GM23338 (cell line): ENCODE measurements at regions not wholly inside any gene's neighbourhood (a gene's known extent, or its start where the extent isn't known, plus 50 kb on each side); places are given as distances from the start of the nearest gene placed in this dataset.

ENCODE experiments used
- ATAC-seq: fragments of 200-7000 bp; cut with Tn5 transposase; 3 replicates; pipeline ENCODE4 v1.9.1; 2020
- DNase-seq: peaks from one replicate; pipeline ENCODE4 v3.0.0-alpha.2; 2015; ENCODE audit warnings: low spot score
- H2AFZ ChIP-seq: fragments of 200-600 bp; sonication (generic); 2 replicates; pipeline ENCODE4 v1.8.0; 2016; ENCODE audit warnings: antibody characterized with exemption, mild to moderate bottlenecking, moderate library complexity
- H3F3A ChIP-seq: fragments of 200-600 bp; sonication (generic); replicated peaks from 2 replicates; pipeline ENCODE4 v1.8.0; 2017; ENCODE audit warnings: antibody characterized with exemption, mixed run types, low read depth
- H3K27ac ChIP-seq: fragments of 200-600 bp; sonication (generic); 2 replicates; pipeline ENCODE4 v1.6.1; 2016; ENCODE audit warnings: low read depth
- H3K27me3 ChIP-seq: fragments of 200-600 bp; sonication (generic); 2 replicates; pipeline ENCODE4 v1.8.0; 2016; ENCODE audit warnings: mild to moderate bottlenecking, mixed run types, moderate library complexity; ENCODE audit not compliant: insufficient read depth
- H3K36me3 ChIP-seq: fragments of 200-600 bp; sonication (generic); 2 replicates; pipeline ENCODE4 v1.8.0; 2016; ENCODE audit warnings: mild to moderate bottlenecking; ENCODE audit not compliant: insufficient read depth
- H3K4me1 ChIP-seq: fragments of 200-600 bp; sonication (generic); 2 replicates; pipeline ENCODE4 v1.8.0; 2016; ENCODE audit warnings: mild to moderate bottlenecking, moderate library complexity; ENCODE audit not compliant: insufficient read depth
- H3K4me2 ChIP-seq: fragments of 200-600 bp; sonication (generic); 2 replicates; pipeline ENCODE4 v1.7.1; 2017; ENCODE audit warnings: mixed run types
- H3K4me3 ChIP-seq: fragments of 200-600 bp; sonication (generic); 2 replicates; pipeline ENCODE4 v1.6.1; 2016; ENCODE audit warnings: mixed run types
- H3K79me2 ChIP-seq: fragments of 200-600 bp; sonication (generic); replicated peaks from 2 replicates; pipeline ENCODE4 v1.8.0; 2017; ENCODE audit warnings: mild to moderate bottlenecking; ENCODE audit not compliant: insufficient read depth
- H3K9me2 ChIP-seq: fragments of 200-600 bp; sonication (generic); 2 replicates; pipeline ENCODE4 v1.8.0; 2017; ENCODE audit not compliant: insufficient read depth
- H4K20me1 ChIP-seq: fragments of 200-600 bp; sonication (generic); replicated peaks from 2 replicates; pipeline ENCODE4 v1.8.0; 2017; ENCODE audit warnings: mild to moderate bottlenecking; ENCODE audit not compliant: insufficient read depth
- H3K27ac Mint-ChIP-seq: 2 replicates; pipeline ENCODE4 v1.8.0; 2020; ENCODE audit warnings: inconsistent platforms, mild to moderate bottlenecking, moderate library complexity, mixed read lengths
- H3K27me3 Mint-ChIP-seq: 3 replicates; pipeline ENCODE4 v1.8.0; 2022; ENCODE audit warnings: low read depth, mild to moderate bottlenecking, moderate library complexity, mixed read lengths, inconsistent platforms; ENCODE audit not compliant: insufficient read depth, poor library complexity
- H3K36me3 Mint-ChIP-seq: 3 replicates; pipeline ENCODE4 v1.8.0; 2021; ENCODE audit warnings: low read depth, mild to moderate bottlenecking, inconsistent platforms, moderate library complexity, mixed read lengths
- H3K4me1 Mint-ChIP-seq: 3 replicates; pipeline ENCODE4 v1.8.0; 2020; ENCODE audit warnings: mild to moderate bottlenecking, inconsistent platforms, mixed read lengths
- H3K4me3 Mint-ChIP-seq: 3 replicates; pipeline ENCODE4 v1.8.0; 2021; ENCODE audit warnings: moderate library complexity, mild to moderate bottlenecking, inconsistent platforms, mixed read lengths
- H3K9me3 Mint-ChIP-seq: 3 replicates; pipeline ENCODE4 v1.8.0; 2020; ENCODE audit warnings: moderate library complexity, mild to moderate bottlenecking, inconsistent platforms, mixed read lengths
- CTCF ChIP-seq, 2 experiments: fragments of 200-600 bp in 1 of 2; sonication (generic) in 1 of 2; conservative IDR thresholded peaks; 2 replicates each; pipeline versions ENCODE4 v1.5.1 to v1.6.1; 2016 to 2017; ENCODE audit warnings: antibody characterized with exemption in 2 of 2, low read depth in 2 of 2, mild to moderate bottlenecking in 2 of 2, moderate library complexity in 1 of 2
- EZH2 ChIP-seq: fragments of 200-600 bp; sonication (generic); IDR thresholded peaks from one replicate; pipeline ENCODE4 v1.8.0; 2017; ENCODE audit warnings: antibody characterized with exemption, mild to moderate bottlenecking, low read depth; ENCODE audit not compliant: unreplicated experiment
- EZH2phosphoT487 ChIP-seq: fragments of 200-600 bp; sonication (generic); IDR thresholded peaks from one replicate; pipeline ENCODE4 v1.8.1; 2018; ENCODE audit warnings: antibody characterized with exemption; ENCODE audit not compliant: unreplicated experiment
- JUNB ChIP-seq: IDR thresholded peaks from one replicate; pipeline ENCODE4 v1.6.1; 2016; ENCODE audit warnings: antibody characterized with exemption; ENCODE audit not compliant: unreplicated experiment
- NANOG ChIP-seq: IDR thresholded peaks from 2 replicates; pipeline ENCODE4 v1.6.1; 2016; ENCODE audit warnings: antibody characterized with exemption, borderline replicate concordance
- POLR2AphosphoS5 ChIP-seq: IDR thresholded peaks from 2 replicates; pipeline ENCODE4 v1.6.1; 2016; ENCODE audit warnings: antibody characterized with exemption, low read depth
- REST ChIP-seq: IDR thresholded peaks from one replicate; pipeline ENCODE4 v1.6.1; 2018; ENCODE audit warnings: antibody characterized with exemption; ENCODE audit not compliant: unreplicated experiment
- STAT1 ChIP-seq: IDR thresholded peaks from one replicate; pipeline ENCODE4 v1.6.1; 2016; ENCODE audit warnings: antibody characterized with exemption; ENCODE audit not compliant: unreplicated experiment
- ZNF114 ChIP-seq: fragments of 250-450 bp; sonication (Bioruptor Pico); IDR thresholded peaks from 2 replicates; pipeline ENCODE4 v1.5.0; 2020; ENCODE audit warnings: mild to moderate bottlenecking, moderate library complexity
- ZNF331 ChIP-seq: fragments of 250-450 bp; sonication (Bioruptor Pico); IDR thresholded peaks from 2 replicates; pipeline ENCODE4 v1.5.0; 2020; ENCODE audit warnings: low read depth, mild to moderate bottlenecking, moderate library complexity
- TF ChIP-seq, protein P1 (sequence below): IDR thresholded peaks from 2 replicates; pipeline ENCODE4 v1.6.1; 2016; ENCODE audit warnings: antibody characterized with exemption

DNA sequence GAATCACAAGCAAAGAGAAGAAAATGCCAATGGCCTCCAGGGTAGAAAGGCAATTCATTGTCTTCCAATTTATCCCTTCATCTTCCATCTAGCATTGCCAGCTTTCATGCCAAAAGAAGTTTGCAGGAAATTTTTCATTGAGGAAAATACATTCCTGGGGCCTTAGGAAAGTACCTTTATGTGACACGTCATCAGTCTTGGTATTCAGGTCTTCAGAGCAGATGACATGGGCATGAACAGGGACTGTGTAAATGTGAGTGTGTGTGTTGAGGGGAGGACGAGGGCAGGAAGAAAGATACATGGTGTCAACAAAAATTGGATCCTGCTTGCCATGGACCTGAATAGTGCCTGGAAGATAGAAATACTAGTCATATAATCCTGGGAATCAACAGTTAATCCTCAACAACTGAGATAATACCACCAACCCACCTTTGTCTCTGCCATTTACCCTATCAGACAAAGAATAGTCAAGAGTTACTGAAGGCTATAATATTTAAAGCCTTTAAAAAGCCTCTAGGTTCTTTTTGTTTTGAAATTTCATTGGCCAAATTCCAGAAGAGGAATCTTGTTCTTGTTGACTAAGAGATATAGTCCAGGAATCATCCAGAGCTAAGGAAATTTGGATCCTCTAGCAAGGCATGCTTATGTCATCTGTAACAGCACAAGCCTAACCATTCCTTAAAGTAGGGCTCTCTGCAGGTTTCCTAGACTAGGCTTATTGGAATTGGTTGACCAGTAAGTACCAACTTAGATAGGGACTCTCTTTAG, 405.8 kb upstream of the SASH1 start (continued):
- TF ChIP-seq ZNF114 (CRISPR knock-in tag) (no peak), JUNB (no peak), POLR2AphosphoS5 (no peak)
- TF ChIP-seq, protein P1, sequence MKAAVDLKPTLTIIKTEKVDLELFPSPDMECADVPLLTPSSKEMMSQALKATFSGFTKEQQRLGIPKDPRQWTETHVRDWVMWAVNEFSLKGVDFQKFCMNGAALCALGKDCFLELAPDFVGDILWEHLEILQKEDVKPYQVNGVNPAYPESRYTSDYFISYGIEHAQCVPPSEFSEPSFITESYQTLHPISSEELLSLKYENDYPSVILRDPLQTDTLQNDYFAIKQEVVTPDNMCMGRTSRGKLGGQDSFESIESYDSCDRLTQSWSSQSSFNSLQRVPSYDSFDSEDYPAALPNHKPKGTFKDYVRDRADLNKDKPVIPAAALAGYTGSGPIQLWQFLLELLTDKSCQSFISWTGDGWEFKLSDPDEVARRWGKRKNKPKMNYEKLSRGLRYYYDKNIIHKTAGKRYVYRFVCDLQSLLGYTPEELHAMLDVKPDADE = no peak

DNA sequence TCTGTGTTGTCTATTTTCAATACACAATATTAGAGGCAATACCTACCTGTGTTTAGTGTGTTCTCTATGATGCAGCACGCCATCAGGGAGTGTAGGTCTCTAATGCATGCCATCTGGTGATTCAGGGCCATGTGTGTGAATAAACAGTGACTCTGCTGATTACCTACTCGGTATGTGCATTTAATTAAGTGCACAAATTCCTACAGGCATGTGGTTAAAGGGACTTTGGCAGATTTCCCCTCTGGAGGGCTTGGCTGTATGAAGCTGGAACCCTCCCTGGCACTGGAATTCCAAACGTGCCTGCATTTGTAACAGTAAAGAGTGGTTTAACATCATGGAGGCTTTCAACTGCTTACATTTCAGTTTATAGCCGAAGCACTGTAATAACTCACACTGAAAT, 401.5 kb upstream of the SASH1 start:
- Histone ChIP-seq H3K4me1 (peaks cover 4% of the 10 kb centered on the region; the same call in 1 of the 2 replicates), H3K79me2 (no peaks in the 10 kb centered on the region), H4K20me1 (no peaks in the 10 kb centered on the region), H3K4me2 (no peak overlapping the region), H2AFZ (no peak overlapping the region), H3K27me3 (no peaks in the 10 kb centered on the region), H3K9me2 (0 out of 2 replicates have a peak, but pooled peaks cover 15% of the 10 kb centered on the region), H3K36me3 (0 out of 2 replicates have a peak, but pooled peaks cover 12% of the 10 kb centered on the region), H3K4me3 (no peak overlapping the region), H3F3A (no peaks in the 10 kb centered on the region), H3K27ac (no peak overlapping the region)
- Mint-ChIP-seq H3K36me3 (peaks cover 28% of the 10 kb centered on the region), H3K4me3 (no peak overlapping the region), H3K4me1 (no peaks in the 10 kb centered on the region; the same call in 2 of the 3 replicates), H3K27ac (no peak overlapping the region), H3K9me3 (peaks cover 32% of the 10 kb centered on the region), H3K27me3 (peaks cover 7% of the 10 kb centered on the region)
- DNase-seq (peak; percentile 46), ATAC-seq (peak; percentile 47)
- TF ChIP-seq EZH2 = no peak

DNA sequence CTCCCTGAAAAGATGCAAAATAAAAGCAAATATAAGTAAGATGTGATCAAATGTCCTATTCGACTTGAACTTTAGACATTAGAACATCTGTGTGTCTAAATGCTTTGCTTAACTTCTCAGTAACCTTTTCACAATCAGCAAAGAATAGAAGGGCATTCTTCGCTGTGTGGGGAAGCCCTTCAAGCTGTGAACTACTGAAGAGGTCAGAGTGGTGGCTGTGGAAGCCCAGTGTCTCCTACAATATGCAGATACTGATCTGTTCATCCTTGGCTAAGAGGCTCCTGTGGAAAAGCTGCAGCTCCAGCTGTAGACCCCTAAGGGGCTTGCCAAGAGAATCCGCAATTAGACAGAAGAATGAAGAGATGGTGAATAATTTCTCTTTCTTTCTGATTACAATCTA, 400.3 kb upstream of the SASH1 start:
- Histone ChIP-seq H3K36me3 (0 out of 2 replicates have a peak, but pooled peaks cover 12% of the 10 kb centered on the region), H3K4me1 (peaks cover 4% of the 10 kb centered on the region; the same call in 1 of the 2 replicates), H3K27ac (no peak overlapping the region), H2AFZ (no peak overlapping the region), H3K9me2 (0 out of 2 replicates have a peak, but pooled peaks cover 15% of the 10 kb centered on the region), H3K79me2 (no peaks in the 10 kb centered on the region), H3F3A (no peaks in the 10 kb centered on the region), H3K4me2 (no peak overlapping the region), H4K20me1 (no peaks in the 10 kb centered on the region), H3K27me3 (no peaks in the 10 kb centered on the region), H3K4me3 (no peak overlapping the region)
- Mint-ChIP-seq H3K4me1 (no peaks in the 10 kb centered on the region; the same call in 2 of the 3 replicates), H3K9me3 (peaks cover 34% of the 10 kb centered on the region), H3K36me3 (peaks cover 29% of the 10 kb centered on the region), H3K27ac (no peak overlapping the region), H3K27me3 (peaks cover 7% of the 10 kb centered on the region), H3K4me3 (no peak overlapping the region)
- no peak for DNase-seq
- no peak for ATAC-seq
- TF ChIP-seq POLR2AphosphoS5 (no peak), STAT1 (no peak), NANOG (no peak), CTCF (conservative IDR thresholded peaks at IDR 0.05; ENCODE audit: low read depth in 2 of 2) (no peak), REST (no peak), EZH2phosphoT487 (no peak), EZH2 (no peak), ZNF331 (no peak), JUNB (no peak)
- TF ChIP-seq, protein P1 = no peak
